Urinary bladder (tissue), 3 donors: ENCODE measurements at regions not wholly inside any gene's neighbourhood (a gene's known extent, or its start where the extent isn't known, plus 50 kb on each side); places are given as distances from the start of the nearest gene placed in this dataset.

ENCODE experiments used
- DNase-seq: peaks from one replicate; pipeline ENCODE4 v3.0.0-alpha.2; 2015; ENCODE audit errors: extremely low spot score
- H3K27ac ChIP-seq: one replicate; pipeline ENCODE4 v1.5.1; 2013; ENCODE audit warnings: low read depth, mild to moderate bottlenecking, moderate library complexity
- H3K36me3 ChIP-seq: one replicate; pipeline ENCODE4 v1.6.1; 2013; ENCODE audit warnings: mild to moderate bottlenecking, moderate library complexity; ENCODE audit not compliant: insufficient read depth
- H3K4me1 ChIP-seq: one replicate; pipeline ENCODE4 v1.6.1; 2013; ENCODE audit warnings: mild to moderate bottlenecking, moderate library complexity; ENCODE audit not compliant: insufficient read depth
- H3K4me3 ChIP-seq: one replicate; pipeline ENCODE4 v1.5.1; 2013; ENCODE audit warnings: low read depth, low read length
- WGBS: extraction: QIAGEN DNeasy Blood & Tissue Kit; methylation state at CpG from one replicate; pipeline ENCODE4 v1.1.7; 2013; 5-methylcytosine and 5-hydroxymethylcytosine counted together
- donor health status: healthy with polysubstance abuse.
- donor health status: healthy.

GRCh38 chr1:238111081-238111480, 220.4 kb upstream of the ZP4 start:
- WGBS = 63% methylated on average over 1 of the region's 1 CpG

GRCh38 chr1:238108417-238108816, 217.7 kb upstream of the ZP4 start:
- no peak overlapping the region for H3K4me3 ChIP-seq

More at GRCh38 chr1:238111081-238111480, 220.4 kb upstream of the ZP4 start:
- no peaks in the 10 kb centered on the region for H3K4me1 ChIP-seq
- no peaks in the 10 kb centered on the region for H3K36me3 ChIP-seq
- no peak overlapping the region for H3K4me3 ChIP-seq
- H3K27ac ChIP-seq = no peak overlapping the region
- DNase-seq = no peak

GRCh38 chr1:238107322-238107721, 216.6 kb upstream of the ZP4 start:
- no peak for DNase-seq
- no peak overlapping the region for H3K27ac ChIP-seq
- no peak overlapping the region for H3K4me3 ChIP-seq
- 65% methylated on average over 1 of the region's 1 CpG for WGBS
- H3K4me1 ChIP-seq = no peaks in the 10 kb centered on the region
- H3K36me3 ChIP-seq = no peaks in the 10 kb centered on the region

More at GRCh38 chr1:238108417-238108816, 217.7 kb upstream of the ZP4 start:
- no peak for DNase-seq
- Histone ChIP-seq H3K4me1 (no peaks in the 10 kb centered on the region), H3K36me3 (no peaks in the 10 kb centered on the region), H3K27ac (no peak overlapping the region)
- 87% methylated on average over 2 of the region's 2 CpGs for WGBS

GRCh38 chr1:238104752-238105151, 214.0 kb upstream of the ZP4 start:
- no peak for DNase-seq
- 65% methylated on average over 2 of the region's 2 CpGs for WGBS

GRCh38 chr1:238101923-238102322, 211.2 kb upstream of the ZP4 start:
- Histone ChIP-seq H3K4me1 (no peaks in the 10 kb centered on the region), H3K27ac (no peak overlapping the region), H3K36me3 (no peaks in the 10 kb centered on the region), H3K4me3 (no peak overlapping the region)
- no peak for DNase-seq
- 92% methylated on average over 2 of the region's 2 CpGs for WGBS

More at GRCh38 chr1:238104752-238105151, 214.0 kb upstream of the ZP4 start:
- Histone ChIP-seq H3K4me3 (no peak overlapping the region), H3K4me1 (no peaks in the 10 kb centered on the region), H3K36me3 (no peaks in the 10 kb centered on the region), H3K27ac (no peak overlapping the region)

GRCh38 chr1:238099871-238100270, 209.1 kb upstream of the ZP4 start:
- WGBS = 89% methylated on average over 2 of the region's 2 CpGs
- DNase-seq = no peak
- Histone ChIP-seq H3K4me1 (no peaks in the 10 kb centered on the region), H3K4me3 (no peak overlapping the region), H3K27ac (no peak overlapping the region), H3K36me3 (no peaks in the 10 kb centered on the region)

GRCh38 chr1:238089615-238090014, 198.9 kb upstream of the ZP4 start:
- H3K36me3 ChIP-seq = no peaks in the 10 kb centered on the region
- H3K4me1 ChIP-seq = no peaks in the 10 kb centered on the region
- no peak overlapping the region for H3K27ac ChIP-seq
- H3K4me3 ChIP-seq = no peak overlapping the region
- no peak for DNase-seq

- Histone ChIP-seq H3K4me1 (no peaks in the 10 kb centered on the region), H3K36me3 (no peaks in the 10 kb centered on the region), H3K4me3 (no peak overlapping the region), H3K27ac (no peak overlapping the region)
- peak; percentile 15 for DNase-seq
- 73% methylated on average over 4 of the region's 4 CpGs for WGBS
Measured at GRCh38 chr1:238088560-238089290, 198.0 kb upstream of the ZP4 start.

GRCh38 chr1:238073991-238074390, 183.3 kb upstream of the ZP4 start:
- H3K27ac ChIP-seq = no peak overlapping the region
- H3K4me1 ChIP-seq = no peaks in the 10 kb centered on the region
- WGBS = 78% methylated on average over 1 of the region's 1 CpG
- no peak overlapping the region for H3K4me3 ChIP-seq
- no peak for DNase-seq
- H3K36me3 ChIP-seq = no peaks in the 10 kb centered on the region

- H3K27ac ChIP-seq = no peak overlapping the region
- H3K4me3 ChIP-seq = no peak overlapping the region
- no peaks in the 10 kb centered on the region for H3K4me1 ChIP-seq
- 83% methylated on average over 3 of the region's 3 CpGs for WGBS
- DNase-seq = no peak
- no peaks in the 10 kb centered on the region for H3K36me3 ChIP-seq
Measured at GRCh38 chr1:238071061-238071460, 180.3 kb upstream of the ZP4 start.

GRCh38 chr1:238063454-238063853, 172.7 kb upstream of the ZP4 start:
- no peak for DNase-seq
- H3K4me3 ChIP-seq = no peak overlapping the region
- 83% methylated on average over 4 of the region's 4 CpGs for WGBS

GRCh38 chr1:238061967-238062613, 171.4 kb upstream of the ZP4 start:
- Histone ChIP-seq H3K27ac (no peak overlapping the region), H3K4me3 (no peak overlapping the region), H3K4me1 (no peaks in the 10 kb centered on the region), H3K36me3 (no peaks in the 10 kb centered on the region)
- peak; percentile 43 for DNase-seq
- 78% methylated on average over 3 of the region's 3 CpGs for WGBS

More at GRCh38 chr1:238063454-238063853, 172.7 kb upstream of the ZP4 start:
- Histone ChIP-seq H3K4me1 (no peaks in the 10 kb centered on the region), H3K27ac (no peak overlapping the region), H3K36me3 (no peaks in the 10 kb centered on the region)

- 62% methylated on average over 2 of the region's 2 CpGs for WGBS
- H3K36me3 ChIP-seq = no peaks in the 10 kb centered on the region
- no peak overlapping the region for H3K27ac ChIP-seq
- DNase-seq = no peak
- no peak overlapping the region for H3K4me3 ChIP-seq
- no peaks in the 10 kb centered on the region for H3K4me1 ChIP-seq
Measured at GRCh38 chr1:238060061-238060460, 169.3 kb upstream of the ZP4 start.

GRCh38 chr1:238052496-238053266, 162.0 kb upstream of the ZP4 start:
- Histone ChIP-seq H3K36me3 (no peaks in the 10 kb centered on the region), H3K4me3 (no peak overlapping the region), H3K4me1 (no peaks in the 10 kb centered on the region), H3K27ac (no peak overlapping the region)
- DNase-seq = no peak
- WGBS = 86% methylated on average over 4 of the region's 4 CpGs
